Keratinocyte (primary cell): ENCODE measurements at regions not wholly inside any gene's neighbourhood (a gene's known extent, or its start where the extent isn't known, plus 50 kb on each side); places are given as distances from the start of the nearest gene placed in this dataset.

Source experiments
- DNase-seq: peaks from one replicate; pipeline ENCODE4 v3.0.0-alpha.2; 2011; ENCODE audit warnings: low read depth, missing footprints, low spot score
- FAIRE-seq: peaks from 2 replicates; lab custom pipeline; 2011; peaks lifted over from hg19 to GRCh38; lab: Jason Lieb, UNC
- H2AFZ ChIP-seq: 2 replicates; pipeline ENCODE4 v1.6.0; 2012; ENCODE audit warnings: low read length, control low read depth, inconsistent platforms; ENCODE audit not compliant: control insufficient read depth
- H3K27ac ChIP-seq: 2 replicates; pipeline ENCODE4 v1.5.1; 2011; ENCODE audit warnings: low read length; ENCODE audit not compliant: control insufficient read depth, insufficient read depth
- H3K27me3 ChIP-seq: 3 replicates; pipeline ENCODE4 v1.6.0; 2011; ENCODE audit warnings: low read length; ENCODE audit not compliant: control insufficient read depth, insufficient read depth; ENCODE audit errors: extremely low read depth
- H3K36me3 ChIP-seq, 2 experiments: 2 replicates in 1 of 2; 3 replicates in 1 of 2; pipeline ENCODE4 v1.5.1; 2011; ENCODE audit warnings: low read length in 2 of 2, mild to moderate bottlenecking in 1 of 2; ENCODE audit not compliant: control insufficient read depth in 2 of 2, insufficient read depth in 2 of 2; ENCODE audit errors: extremely low read depth in 1 of 2
- H3K4me1 ChIP-seq: 3 replicates; pipeline ENCODE4 v1.5.1; 2011; ENCODE audit warnings: low read length; ENCODE audit not compliant: control insufficient read depth, insufficient read depth; ENCODE audit errors: extremely low read depth
- H3K4me2 ChIP-seq: 3 replicates; pipeline ENCODE4 v1.6.0; 2011; ENCODE audit warnings: low read depth, low read length; ENCODE audit not compliant: control insufficient read depth, insufficient read depth; ENCODE audit errors: extremely low read depth
- H3K4me3 ChIP-seq, 3 experiments: fragments of 200-600 bp in 1 of 3; sonication (generic) in 1 of 3; 2 replicates in 2 of 3; 3 replicates in 1 of 3; pipeline ENCODE4 v1.5.1; 2011 to 2016; ENCODE audit warnings: low read length in 3 of 3, mild to moderate bottlenecking in 3 of 3, control low read depth in 2 of 3, inconsistent platforms in 1 of 3, low read depth in 1 of 3, mixed read lengths in 1 of 3, mixed run types in 1 of 3, moderate library complexity in 1 of 3; ENCODE audit not compliant: control insufficient read depth in 2 of 3, insufficient read depth in 2 of 3; ENCODE audit errors: extremely low read depth in 1 of 3
- H3K79me2 ChIP-seq: 2 replicates; pipeline ENCODE4 v1.6.0; 2012; ENCODE audit warnings: low read length; ENCODE audit not compliant: control insufficient read depth, insufficient read depth
- H3K9ac ChIP-seq: 3 replicates; pipeline ENCODE4 v1.6.0; 2011; ENCODE audit warnings: low read length; ENCODE audit not compliant: control insufficient read depth, insufficient read depth; ENCODE audit errors: extremely low read depth
- H3K9me1 ChIP-seq: 3 replicates; pipeline ENCODE4 v1.6.0; 2011; ENCODE audit warnings: low read length; ENCODE audit not compliant: control insufficient read depth, insufficient read depth; ENCODE audit errors: extremely low read depth
- H3K9me3 ChIP-seq: 2 replicates; pipeline ENCODE4 v1.5.1; 2012; ENCODE audit warnings: low read depth, low read length; ENCODE audit not compliant: control insufficient read depth
- H4K20me1 ChIP-seq: 3 replicates; pipeline ENCODE4 v1.6.0; 2011; ENCODE audit warnings: low read length; ENCODE audit not compliant: control insufficient read depth, insufficient read depth; ENCODE audit errors: extremely low read depth
- EZH2 ChIP-seq: IDR thresholded peaks from one replicate; pipeline ENCODE4 v1.6.1; 2012; ENCODE audit warnings: inconsistent platforms, mild to moderate bottlenecking, low read length, moderate library complexity
- dilution Hi-C: fragments of 300-500 bp; cut with MboI; formaldehyde crosslinking; loops from one replicate; pipeline ENCODE4 v1.7.0; 2020; ENCODE audit warnings: low sequenced_read_pairs; ENCODE audit not compliant: extremely low pct_ligation_motif_present
- TF ChIP-seq, protein P1 (sequence below), 3 experiments: IDR thresholded peaks in 1 of 3; conservative IDR thresholded peaks in 1 of 3; optimal IDR thresholded peaks in 1 of 3; 2 replicates in 2 of 3; 3 replicates in 1 of 3; pipeline versions ENCODE3 to v1.5.1; 2011; ENCODE audit warnings: low read length in 3 of 3, mild to moderate bottlenecking in 3 of 3, moderate library complexity in 2 of 3, control low read depth in 1 of 3, inconsistent platforms in 1 of 3; ENCODE audit not compliant: insufficient read depth in 2 of 3; ENCODE audit errors: extremely low read depth in 1 of 3

DNA sequence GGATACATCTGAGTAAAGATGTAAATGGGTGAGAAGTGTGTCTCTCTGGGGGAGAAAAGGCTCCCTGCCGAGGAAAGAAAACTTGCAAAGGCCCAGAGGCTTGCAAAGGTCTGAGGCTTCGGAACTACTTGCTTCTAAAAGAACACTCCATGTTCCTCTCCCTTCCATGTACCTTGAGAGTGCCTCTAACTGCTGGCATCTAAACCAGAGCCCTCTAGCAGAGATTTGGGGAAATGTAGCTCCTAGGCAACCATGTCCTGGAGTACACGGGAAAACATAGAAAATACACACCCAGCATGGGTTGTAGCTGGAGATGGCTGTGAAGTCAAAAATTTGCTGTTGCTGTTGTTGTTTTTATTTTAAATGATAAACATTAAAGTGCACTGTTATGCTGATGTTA lies 151.6 kb downstream of the SYK start:
- no peak overlapping the region for H3K9ac ChIP-seq
- no peaks in the 10 kb centered on the region for H3K36me3 ChIP-seq
- no peak overlapping the region for H3K4me3 ChIP-seq
- DNase-seq (no peak), FAIRE-seq (no peak)
- TF ChIP-seq, protein P1, sequence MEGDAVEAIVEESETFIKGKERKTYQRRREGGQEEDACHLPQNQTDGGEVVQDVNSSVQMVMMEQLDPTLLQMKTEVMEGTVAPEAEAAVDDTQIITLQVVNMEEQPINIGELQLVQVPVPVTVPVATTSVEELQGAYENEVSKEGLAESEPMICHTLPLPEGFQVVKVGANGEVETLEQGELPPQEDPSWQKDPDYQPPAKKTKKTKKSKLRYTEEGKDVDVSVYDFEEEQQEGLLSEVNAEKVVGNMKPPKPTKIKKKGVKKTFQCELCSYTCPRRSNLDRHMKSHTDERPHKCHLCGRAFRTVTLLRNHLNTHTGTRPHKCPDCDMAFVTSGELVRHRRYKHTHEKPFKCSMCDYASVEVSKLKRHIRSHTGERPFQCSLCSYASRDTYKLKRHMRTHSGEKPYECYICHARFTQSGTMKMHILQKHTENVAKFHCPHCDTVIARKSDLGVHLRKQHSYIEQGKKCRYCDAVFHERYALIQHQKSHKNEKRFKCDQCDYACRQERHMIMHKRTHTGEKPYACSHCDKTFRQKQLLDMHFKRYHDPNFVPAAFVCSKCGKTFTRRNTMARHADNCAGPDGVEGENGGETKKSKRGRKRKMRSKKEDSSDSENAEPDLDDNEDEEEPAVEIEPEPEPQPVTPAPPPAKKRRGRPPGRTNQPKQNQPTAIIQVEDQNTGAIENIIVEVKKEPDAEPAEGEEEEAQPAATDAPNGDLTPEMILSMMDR (optimal IDR thresholded peaks at IDR 0.05 in 1 of 3, IDR thresholded peaks at IDR 0.05 in 1 of 3, conservative IDR thresholded peaks at IDR 0.05 in 1 of 3; ENCODE audit: extremely low read depth in 1 of 3, insufficient read depth in 2 of 3, low read length in 3 of 3) = no peak
- H3K27ac ChIP-seq = no peak overlapping the region
- no peaks in the 10 kb centered on the region for H3K27me3 ChIP-seq
- no peaks in the 10 kb centered on the region for H4K20me1 ChIP-seq
- no peaks in the 10 kb centered on the region for H3K9me3 ChIP-seq
- no peaks in the 10 kb centered on the region for H3K9me1 ChIP-seq
- peaks cover 5% of the 10 kb centered on the region for H3K4me1 ChIP-seq
- no peaks in the 10 kb centered on the region for H3K79me2 ChIP-seq
- no peak overlapping the region for H3K4me2 ChIP-seq
- H2AFZ ChIP-seq = no peak overlapping the region
- dilution Hi-C loops = no loop called here

DNA sequence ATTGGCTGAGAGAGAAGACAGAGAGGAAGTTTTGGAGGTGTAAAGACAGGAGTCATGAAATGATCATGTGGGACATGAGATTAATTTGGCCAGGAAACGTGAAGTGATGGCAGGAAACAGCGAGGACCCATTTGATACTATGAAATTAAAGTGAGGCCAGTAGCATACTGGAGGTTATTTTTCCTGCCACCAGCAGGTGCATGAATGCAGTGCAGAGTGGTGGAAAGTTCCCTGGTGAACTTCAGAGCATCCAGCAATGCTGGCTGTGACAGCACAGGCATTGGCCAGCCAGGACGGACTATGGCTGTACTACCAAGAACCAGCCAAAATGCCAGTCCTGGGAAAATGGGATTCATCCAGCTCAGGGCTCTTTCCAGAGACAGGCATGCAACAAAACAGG lies 152.2 kb downstream of the SYK start:
- no peaks in the 10 kb centered on the region for H3K9me3 ChIP-seq
- H3K4me3 ChIP-seq = no peak overlapping the region
- no peak for TF ChIP-seq EZH2
- TF ChIP-seq, protein P1 (optimal IDR thresholded peaks at IDR 0.05 in 1 of 3, IDR thresholded peaks at IDR 0.05 in 1 of 3, conservative IDR thresholded peaks at IDR 0.05 in 1 of 3; ENCODE audit: extremely low read depth in 1 of 3, insufficient read depth in 2 of 3, low read length in 3 of 3) = peak in 1 of 3 experiments; percentile 10
- H3K9me1 ChIP-seq = no peaks in the 10 kb centered on the region
- H3K36me3 ChIP-seq = no peaks in the 10 kb centered on the region
- no peaks in the 10 kb centered on the region for H4K20me1 ChIP-seq
- dilution Hi-C loops = no loop called here
- H3K27me3 ChIP-seq = no peaks in the 10 kb centered on the region
- DNase-seq (no peak), FAIRE-seq (no peak)
- H3K4me1 ChIP-seq = peaks cover 5% of the 10 kb centered on the region
- no peak overlapping the region for H3K27ac ChIP-seq
- H2AFZ ChIP-seq = no peak overlapping the region
- H3K79me2 ChIP-seq = no peaks in the 10 kb centered on the region
- H3K9ac ChIP-seq = no peak overlapping the region
- H3K4me2 ChIP-seq = no peak overlapping the region
